Frontal cortex (tissue), 3 donors: ENCODE measurements at regions not wholly inside any gene's neighbourhood (a gene's known extent, or its start where the extent isn't known, plus 50 kb on each side); places are given as distances from the start of the nearest gene placed in this dataset.
"Not testable (repeated sequence)": the region's sequence is repeated elsewhere in the genome, so short reads cannot be mapped to it uniquely, and the experiment has no call there.

Experiments
- DNase-seq, 2 donors: peaks; one replicate each; pipeline ENCODE4 v3.0.0; 2012; ENCODE audit warnings: low spot score in 2 of 2
- FAIRE-seq: peaks from 2 replicates; lab custom pipeline; 2012; peaks lifted over from hg19 to GRCh38; lab: Jason Lieb, UNC
- donor health status: control.
- donor health status: control.
- donor health status: control.

GRCh38 chrX:13396924-13397323 lies 77.1 kb upstream of the ATXN3L start:
- FAIRE-seq (no peak), DNase-seq (no peak)

GRCh38 chrX:13389501-13389900 lies 69.6 kb upstream of the ATXN3L start:
- no peak for FAIRE-seq

GRCh38 chrX:13387666-13388494 lies 68.0 kb upstream of the ATXN3L start:
- no peak for DNase-seq
- FAIRE-seq, result no peak

More at GRCh38 chrX:13389501-13389900, 69.6 kb upstream of the ATXN3L start:
- no peak for DNase-seq

GRCh38 chrX:13386636-13387035 lies 66.8 kb upstream of the ATXN3L start:
- DNase-seq, result no peak
- FAIRE-seq, result no peak

- DNase-seq (no peak), FAIRE-seq (no peak)
Observed at GRCh38 chrX:13386092-13386491, 66.2 kb upstream of the ATXN3L start.

- FAIRE-seq (no peak), DNase-seq (no peak)
Observed at GRCh38 chrX:13383907-13384306, 64.1 kb upstream of the ATXN3L start.

GRCh38 chrX:13381514-13381913 lies 61.7 kb upstream of the ATXN3L start:
- no peak for FAIRE-seq

GRCh38 chrX:13380211-13380610 lies 60.4 kb upstream of the ATXN3L start:
- FAIRE-seq (no peak), DNase-seq (no peak)

More at GRCh38 chrX:13381514-13381913, 61.7 kb upstream of the ATXN3L start:
- DNase-seq, result no peak

- not testable (repeated sequence) for FAIRE-seq, DNase-seq
Observed at GRCh38 chrX:13378562-13379518, 59.0 kb upstream of the ATXN3L start.

- FAIRE-seq (no peak), DNase-seq (no peak)
Observed at GRCh38 chrX:13377550-13377934, 57.7 kb upstream of the ATXN3L start.

- FAIRE-seq, result no peak
- DNase-seq, result no peak
Observed at GRCh38 chrX:13376857-13377549, 57.1 kb upstream of the ATXN3L start.

GRCh38 chrX:13375596-13375995 lies 55.7 kb upstream of the ATXN3L start:
- not testable (repeated sequence) for FAIRE-seq, DNase-seq

- FAIRE-seq, result no peak
- no peak for DNase-seq
Observed at GRCh38 chrX:13374364-13374763, 54.5 kb upstream of the ATXN3L start.

GRCh38 chrX:13373431-13374187 lies 53.8 kb upstream of the ATXN3L start:
- FAIRE-seq (no peak), DNase-seq (no peak)

- no peak for DNase-seq
- FAIRE-seq, result no peak
Observed at GRCh38 chrX:13373027-13373426, 53.2 kb upstream of the ATXN3L start.

- DNase-seq, result no peak
- no peak for FAIRE-seq
Observed at GRCh38 chrX:13372203-13372980, 52.5 kb upstream of the ATXN3L start.

- FAIRE-seq (no peak), DNase-seq (no peak)
Observed at GRCh38 chrX:13371186-13371585, 51.3 kb upstream of the ATXN3L start.

GRCh38 chrX:13370713-13371112 lies 50.9 kb upstream of the ATXN3L start:
- no peak for DNase-seq
- no peak for FAIRE-seq
